ENCODE measurements at regions not wholly inside any gene's neighbourhood (a gene's known extent, or its start where the extent isn't known, plus 50 kb on each side); places are given as distances from the start of the nearest gene placed in this dataset.

GRCh38 chr1:98402860-98403259, 258.7 kb upstream of the SNX7 start:
- Histone ChIP-seq H3K4me3 (replicated peaks; ENCODE audit: low read depth, low read length) (no peak overlapping the region), H3K27me3 (replicated peaks; ENCODE audit: control insufficient read depth, insufficient read depth, low read length) (no peaks in the 10 kb centered on the region), H3K36me3 (ENCODE audit: control insufficient read depth, insufficient read depth, low read length) (no peaks in the 10 kb centered on the region)
- DNase-seq (ENCODE audit: extremely low read depth, insufficient read length), result no peak
- TF ChIP-seq CTCF (IDR thresholded peaks at IDR 0.05; ENCODE audit: insufficient read depth, low read length, poor library complexity, severe bottlenecking), result no peak

GRCh38 chr1:98400446-98400845, 261.1 kb upstream of the SNX7 start:
- Histone ChIP-seq H3K36me3 (ENCODE audit: control insufficient read depth, insufficient read depth, low read length) (no peaks in the 10 kb centered on the region), H3K4me3 (replicated peaks; ENCODE audit: low read depth, low read length) (no peak overlapping the region), H3K27me3 (replicated peaks; ENCODE audit: control insufficient read depth, insufficient read depth, low read length) (no peaks in the 10 kb centered on the region)
- no peak for TF ChIP-seq CTCF (IDR thresholded peaks at IDR 0.05; ENCODE audit: insufficient read depth, low read length, poor library complexity, severe bottlenecking)
- DNase-seq (ENCODE audit: extremely low read depth, insufficient read length), result no peak

GRCh38 chr1:98399218-98399617, 262.3 kb upstream of the SNX7 start:
- no peak for DNase-seq (ENCODE audit: extremely low read depth, insufficient read length)
- no peaks in the 10 kb centered on the region for H3K27me3 ChIP-seq (replicated peaks; ENCODE audit: control insufficient read depth, insufficient read depth, low read length)
- no peak overlapping the region for H3K4me3 ChIP-seq (replicated peaks; ENCODE audit: low read depth, low read length)
- TF ChIP-seq CTCF (IDR thresholded peaks at IDR 0.05; ENCODE audit: insufficient read depth, low read length, poor library complexity, severe bottlenecking), result no peak
- no peaks in the 10 kb centered on the region for H3K36me3 ChIP-seq (ENCODE audit: control insufficient read depth, insufficient read depth, low read length)

- Histone ChIP-seq H3K36me3 (ENCODE audit: control insufficient read depth, insufficient read depth, low read length) (no peaks in the 10 kb centered on the region), H3K27me3 (replicated peaks; ENCODE audit: control insufficient read depth, insufficient read depth, low read length) (no peaks in the 10 kb centered on the region), H3K4me3 (replicated peaks; ENCODE audit: low read depth, low read length) (no peak overlapping the region)
- DNase-seq (ENCODE audit: extremely low read depth, insufficient read length), result no peak
- TF ChIP-seq CTCF (IDR thresholded peaks at IDR 0.05; ENCODE audit: insufficient read depth, low read length, poor library complexity, severe bottlenecking), result no peak
Measured at GRCh38 chr1:98398649-98399048, 262.9 kb upstream of the SNX7 start.

- TF ChIP-seq CTCF (IDR thresholded peaks at IDR 0.05; ENCODE audit: insufficient read depth, low read length, poor library complexity, severe bottlenecking), result no peak
- H3K4me3 ChIP-seq (replicated peaks; ENCODE audit: low read depth, low read length), result no peak overlapping the region
- no peak for DNase-seq (ENCODE audit: extremely low read depth, insufficient read length)
- H3K27me3 ChIP-seq (replicated peaks; ENCODE audit: control insufficient read depth, insufficient read depth, low read length), result no peaks in the 10 kb centered on the region
- H3K36me3 ChIP-seq (ENCODE audit: control insufficient read depth, insufficient read depth, low read length), result no peaks in the 10 kb centered on the region
Measured at GRCh38 chr1:98398092-98398491, 263.4 kb upstream of the SNX7 start.

GRCh38 chr1:98393719-98394118, 267.8 kb upstream of the SNX7 start:
- TF ChIP-seq CTCF (IDR thresholded peaks at IDR 0.05; ENCODE audit: insufficient read depth, low read length, poor library complexity, severe bottlenecking), result no peak
- H3K36me3 ChIP-seq (ENCODE audit: control insufficient read depth, insufficient read depth, low read length), result no peaks in the 10 kb centered on the region
- DNase-seq (ENCODE audit: extremely low read depth, insufficient read length), result no peak
- H3K27me3 ChIP-seq (replicated peaks; ENCODE audit: control insufficient read depth, insufficient read depth, low read length), result no peaks in the 10 kb centered on the region
- H3K4me3 ChIP-seq (replicated peaks; ENCODE audit: low read depth, low read length), result no peak overlapping the region
